Endothelial cell of umbilical vein (primary cell): ENCODE measurements at regions not wholly inside any gene's neighbourhood (a gene's known extent, or its start where the extent isn't known, plus 50 kb on each side); places are given as distances from the start of the nearest gene placed in this dataset.

Experiments
- BruUV-seq: library from RNA; stranded (reverse); fragments of 400-500 nt; replicated peaks from 2 replicates; lab custom pipeline; 2021; lab: Mats Ljungman, UMichigan
- CTCF ChIA-PET: fragments of 300-600, 350-600 bp; sonication (Branson Sonifier 250); formaldehyde crosslinking; loops from one replicate; lab custom pipeline; 2021; ENCODE audit warnings: antibody characterized with exemption, inconsistent platforms; lab: Charles Lee
- POLR2A ChIA-PET: fragments of 300-600, 350-600 bp; sonication (Branson Sonifier 250); formaldehyde crosslinking; loops from one replicate; lab custom pipeline; 2021; ENCODE audit warnings: antibody characterized with exemption, inconsistent platforms; lab: Charles Lee
- DNase-seq: peaks from one replicate; pipeline ENCODE4 v3.0.0-alpha.2; 2011; ENCODE audit warnings: low read depth, low spot score
- FAIRE-seq: peaks from 2 replicates; lab custom pipeline; 2011; peaks lifted over from hg19 to GRCh38; lab: Jason Lieb, UNC
- H2AFZ ChIP-seq: 2 replicates; pipeline ENCODE4 v1.6.0; 2012; ENCODE audit warnings: low read depth, low read length, control low read depth, inconsistent platforms
- H3K27ac ChIP-seq: 2 replicates; pipeline ENCODE4 v1.5.1; 2011; ENCODE audit warnings: low read depth, mild to moderate bottlenecking, control low read depth, low read length, moderate library complexity; ENCODE audit not compliant: insufficient read depth
- H3K27me3 ChIP-seq, 2 experiments: 2 replicates each; pipeline versions ENCODE4 v1.6.0 to v1.6.1; 2011; ENCODE audit warnings: low read length in 2 of 2, mixed read lengths in 1 of 2; ENCODE audit not compliant: control insufficient read depth in 2 of 2, insufficient read depth in 2 of 2
- H3K36me3 ChIP-seq, 2 experiments: 2 replicates in 1 of 2; 3 replicates in 1 of 2; pipeline ENCODE4 v1.5.1; 2011; ENCODE audit warnings: low read length in 2 of 2, mild to moderate bottlenecking in 1 of 2, moderate library complexity in 1 of 2; ENCODE audit not compliant: control insufficient read depth in 2 of 2, insufficient read depth in 2 of 2; ENCODE audit errors: extremely low read depth in 1 of 2
- H3K4me1 ChIP-seq: 3 replicates; pipeline ENCODE4 v1.5.1; 2011; ENCODE audit warnings: mild to moderate bottlenecking, low read length; ENCODE audit not compliant: control insufficient read depth, insufficient read depth; ENCODE audit errors: extremely low read depth
- H3K4me2 ChIP-seq: 2 replicates; pipeline ENCODE4 v1.6.1; 2011; ENCODE audit warnings: low read length, control low read depth, mixed read lengths; ENCODE audit not compliant: insufficient read depth
- H3K4me3 ChIP-seq, 3 experiments: fragments of 200-600 bp in 1 of 3; sonication (generic), shearing (Covaris generic) in 1 of 3; replicated peaks in 1 of 3; 2 replicates each; pipeline ENCODE4 v1.5.1; 2011 to 2016; ENCODE audit warnings: control low read depth in 3 of 3, low read length in 3 of 3, mild to moderate bottlenecking in 2 of 3, inconsistent platforms in 1 of 3, low read depth in 1 of 3, moderate library complexity in 1 of 3; ENCODE audit not compliant: insufficient read depth in 1 of 3
- H3K79me2 ChIP-seq: 2 replicates; pipeline ENCODE4 v1.6.0; 2012; ENCODE audit warnings: low read length, inconsistent platforms; ENCODE audit not compliant: control insufficient read depth, insufficient read depth
- H3K9ac ChIP-seq: replicated peaks from 2 replicates; pipeline ENCODE3; 2011; ENCODE audit warnings: low read length, control low read depth; ENCODE audit not compliant: insufficient read depth; ENCODE audit errors: extremely low read depth
- H3K9me1 ChIP-seq: replicated peaks from 3 replicates; pipeline ENCODE4 v1.6.0; 2011; ENCODE audit warnings: mild to moderate bottlenecking, low read length; ENCODE audit not compliant: control insufficient read depth, insufficient read depth; ENCODE audit errors: extremely low read depth
- H3K9me3 ChIP-seq: replicated peaks from 2 replicates; pipeline ENCODE4 v1.5.1; 2012; ENCODE audit warnings: low read length, inconsistent platforms; ENCODE audit not compliant: control insufficient read depth, insufficient read depth
- H4K20me1 ChIP-seq: replicated peaks from 2 replicates; pipeline ENCODE3; 2011; ENCODE audit warnings: mild to moderate bottlenecking, low read length; ENCODE audit not compliant: control insufficient read depth, insufficient read depth; ENCODE audit errors: extremely low read depth
- CTCF ChIP-seq, 2 donors: IDR thresholded peaks; 1 replicate in 1 of 2; 2 replicates in 1 of 2; pipeline ENCODE4 v1.5.1; 2011; ENCODE audit warnings: low read length in 2 of 2, mild to moderate bottlenecking in 2 of 2, moderate library complexity in 2 of 2, control low read depth in 1 of 2, inconsistent platforms in 1 of 2, low read depth in 1 of 2; ENCODE audit not compliant: insufficient read depth in 1 of 2; ENCODE audit errors: extremely low read depth in 1 of 2
- FOS ChIP-seq: IDR thresholded peaks from 2 replicates; pipeline ENCODE4 v1.6.1; 2011; ENCODE audit warnings: mild to moderate bottlenecking, low read length, moderate library complexity, borderline replicate concordance; ENCODE audit not compliant: insufficient read depth
- MYC ChIP-seq: IDR thresholded peaks from one replicate; pipeline ENCODE4 v1.6.1; 2011; ENCODE audit warnings: mild to moderate bottlenecking, low read depth, low read length
- POLR2A ChIP-seq: IDR thresholded peaks from 2 replicates; pipeline ENCODE4 v1.6.1; 2012; ENCODE audit warnings: low read depth, mild to moderate bottlenecking, control low read depth, low read length
- dilution Hi-C: fragments of 300-500 bp; cut with MboI; formaldehyde crosslinking; loops from one replicate; pipeline ENCODE4 v1.15.0; 2019; ENCODE audit warnings: low sequenced_read_pairs; ENCODE audit not compliant: extremely low pct_ligation_motif_present
- intact Hi-C: fragments of 100-400 bp; cut with micrococcal nuclease; formaldehyde crosslinking; loops from one replicate; pipeline ENCODE4 v1.10.0; 2022

GRCh38 chr9:7303907-7304626, 495.5 kb downstream of the DMAC1 start:
- ChIA-PET POLR2A (no interaction called here), CTCF (no interaction called here)
- Histone ChIP-seq H3K4me3 (no peak overlapping the region), H3K9ac (no peak overlapping the region), H2AFZ (no peak overlapping the region), H3K9me3 (no peaks in the 10 kb centered on the region), H3K4me2 (no peak overlapping the region), H3K79me2 (no peaks in the 10 kb centered on the region), H3K4me1 (no peaks in the 10 kb centered on the region), H3K36me3 (no peaks in the 10 kb centered on the region), H4K20me1 (no peaks in the 10 kb centered on the region), H3K27ac (no peak overlapping the region), H3K9me1 (no peaks in the 10 kb centered on the region), H3K27me3 (no peaks in the 10 kb centered on the region)
- FAIRE-seq = no peak
- DNase-seq = no peak
- dilution Hi-C loops = no loop called here
- no peak for TF ChIP-seq FOS
- BruUV-seq = no TSS peak
- intact Hi-C loops = no loop called here

- H3K4me3 ChIP-seq = no peak overlapping the region
- no peaks in the 10 kb centered on the region for H3K4me1 ChIP-seq
- no TSS peak for BruUV-seq
- intact Hi-C loops (no loop called here), dilution Hi-C loops (no loop called here)
- H3K27ac ChIP-seq = no peak overlapping the region
- H3K4me2 ChIP-seq = no peak overlapping the region
- DNase-seq (no peak), FAIRE-seq (no peak)
- no peak overlapping the region for H3K9ac ChIP-seq
- no peaks in the 10 kb centered on the region for H3K9me3 ChIP-seq
- POLR2A ChIA-PET = no interaction called here
- H3K27me3 ChIP-seq = no peaks in the 10 kb centered on the region
- no peaks in the 10 kb centered on the region for H3K79me2 ChIP-seq
- CTCF ChIA-PET = no interaction called here
- TF ChIP-seq FOS (no peak), MYC (no peak), POLR2A (no peak), CTCF (IDR thresholded peaks at IDR 0.05; ENCODE audit: extremely low read depth in 1 of 2, insufficient read depth in 1 of 2, low read depth in 1 of 2, low read length in 2 of 2) (no peak)
- no peaks in the 10 kb centered on the region for H3K36me3 ChIP-seq
- H2AFZ ChIP-seq = no peak overlapping the region
- no peaks in the 10 kb centered on the region for H4K20me1 ChIP-seq
- no peaks in the 10 kb centered on the region for H3K9me1 ChIP-seq
These were observed 499.1 kb downstream of the DMAC1 start for GRCh38 chr9:7300484-7300883.
